Gastrocnemius medialis (tissue), 4 donors: ENCODE measurements at regions not wholly inside any gene's neighbourhood (a gene's known extent, or its start where the extent isn't known, plus 50 kb on each side); places are given as distances from the start of the nearest gene placed in this dataset.
"Not testable (repeated sequence)": the region's sequence is repeated elsewhere in the genome, so short reads cannot be mapped to it uniquely, and the experiment has no call there.

Experiments
- ATAC-seq, 2 donors: fragments of 150-250 bp; one replicate each; pipeline ENCODE4 v1.9.1; 2016
- DNase-seq, 2 donors: peaks; one replicate each; pipeline ENCODE4 v3.0.0-alpha.2; 2019
- H3K27ac ChIP-seq, 4 donors: fragments of 200-600 bp; sonication (generic); 1 replicate in 1 of 4; 2 replicates in 3 of 4; pipeline ENCODE4 v1.5.1; 2016 to 2018; ENCODE audit warnings: mild to moderate bottlenecking in 2 of 4, moderate library complexity in 1 of 4
- H3K27me3 ChIP-seq, 3 donors: fragments of 200-600 bp; sonication (generic) in 2 of 3; 1 replicate in 1 of 3; 2 replicates in 2 of 3; pipeline versions ENCODE4 v1.5.1 to v1.6.0; 2016 to 2019; ENCODE audit warnings: mild to moderate bottlenecking in 1 of 3, moderate library complexity in 1 of 3
- H3K36me3 ChIP-seq, 2 donors: fragments of 200-600 bp; sonication (generic) in 1 of 2; one replicate each; pipeline ENCODE4 v1.5.1; 2017 to 2018
- H3K4me1 ChIP-seq, 2 donors: fragments of 200-600 bp; sonication (generic) in 1 of 2; one replicate each; pipeline ENCODE4 v1.5.1; 2016 to 2017; ENCODE audit warnings: mild to moderate bottlenecking in 2 of 2
- H3K4me3 ChIP-seq, 4 donors: fragments of 200-600 bp; sonication (generic) in 3 of 4; 1 replicate in 1 of 4; 2 replicates in 3 of 4; pipeline ENCODE4 v1.5.1; 2016 to 2019; ENCODE audit warnings: mild to moderate bottlenecking in 2 of 4
- H3K9me3 ChIP-seq, 3 donors: fragments of 200-600 bp; sonication (generic) in 2 of 3; 1 replicate in 1 of 3; 2 replicates in 2 of 3; pipeline ENCODE4 v1.5.1; 2016 to 2019
- CTCF ChIP-seq, 5 experiments: fragments of 450-650 bp in 3 of 5; fragments of 200-600 bp in 2 of 5; sonication (generic) in 2 of 5; IDR thresholded peaks in 4 of 5; conservative IDR thresholded peaks in 1 of 5; 1 replicate in 4 of 5; 2 replicates in 1 of 5; pipeline ENCODE4 v1.5.1; 2016 to 2019; ENCODE audit warnings: antibody characterized with exemption in 5 of 5, mild to moderate bottlenecking in 3 of 5, moderate library complexity in 3 of 5
- POLR2A ChIP-seq, 2 donors: fragments of 450-650 bp; IDR thresholded peaks; one replicate each; pipeline ENCODE4 v1.6.1; 2017; ENCODE audit warnings: antibody characterized with exemption in 2 of 2, mild to moderate bottlenecking in 2 of 2, moderate library complexity in 2 of 2
- in situ Hi-C, 4 donors: fragments of 200-750 bp; cut with MboI; loops; one replicate each; pipeline versions ENCODE4 v1.15.0 to v1.8.0; 2017; ENCODE audit warnings: low sequenced_read_pairs in 4 of 4
- intact Hi-C: fragments of 100-400 bp; cut with DNase I; formaldehyde crosslinking; loops from one replicate; pipeline ENCODE4 v1.15.1; 2023; ENCODE audit warnings: low total_unique reads

DNA sequence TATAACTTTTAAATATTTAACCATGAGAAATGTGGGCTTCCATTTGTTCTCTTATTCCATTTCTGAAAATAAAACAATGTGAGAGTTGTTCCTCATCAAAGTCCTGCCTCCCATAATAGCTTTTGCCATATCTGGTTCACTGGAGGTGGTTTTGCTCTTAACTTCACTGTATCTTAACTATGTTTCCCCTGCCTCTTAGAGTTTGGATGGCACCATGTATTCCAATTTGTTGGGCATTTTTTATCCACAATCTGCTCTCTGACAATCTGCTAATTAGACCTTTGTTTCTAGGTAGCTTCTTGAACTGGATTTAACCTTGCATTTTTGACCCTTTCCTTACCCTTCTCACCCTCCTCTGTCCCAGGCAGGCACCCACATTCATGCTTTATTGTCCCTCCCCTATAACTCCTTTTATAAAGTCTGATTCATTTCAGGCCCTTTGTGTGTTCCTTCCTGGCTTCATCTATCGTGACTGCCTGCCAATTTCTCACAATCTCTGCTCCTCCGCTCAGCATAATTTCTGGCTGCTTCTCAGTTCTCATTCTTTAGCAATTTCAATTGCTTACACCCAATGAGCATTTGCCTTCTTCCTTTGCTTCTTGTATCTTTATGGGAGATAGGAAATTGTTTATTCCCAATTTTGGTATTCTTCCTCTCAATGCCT lies 144.2 kb upstream of the ARHGEF26 start:
- no peaks in the 10 kb centered on the region for H3K4me1 ChIP-seq
- H3K36me3 ChIP-seq: no peaks in the 10 kb centered on the region
- H3K27me3 ChIP-seq: no peaks in the 10 kb centered on the region
- H3K9me3 ChIP-seq: no peaks in the 10 kb centered on the region
- intact Hi-C loops (no loop called here), in situ Hi-C loops (no loop called here)
- ATAC-seq (no peak), DNase-seq (no peak)
- no peak overlapping the region for H3K4me3 ChIP-seq
- TF ChIP-seq POLR2A (IDR thresholded peaks at IDR 0.05) (no peak), CTCF (IDR thresholded peaks at IDR 0.05 in 4 of 5, conservative IDR thresholded peaks at IDR 0.05 in 1 of 5) (no peak)
- H3K27ac ChIP-seq: no peak overlapping the region

- H3K4me1 ChIP-seq: no peaks in the 10 kb centered on the region
- no peaks in the 10 kb centered on the region for H3K9me3 ChIP-seq
- TF ChIP-seq POLR2A (IDR thresholded peaks at IDR 0.05): no peak
- no peak for TF ChIP-seq CTCF (IDR thresholded peaks at IDR 0.05 in 4 of 5, conservative IDR thresholded peaks at IDR 0.05 in 1 of 5)
- ATAC-seq: no peak
- H3K4me3 ChIP-seq: no peak overlapping the region
- no peak for DNase-seq
- in situ Hi-C loops (no loop called here), intact Hi-C loops (no loop called here)
- no peaks in the 10 kb centered on the region for H3K36me3 ChIP-seq
- no peaks in the 10 kb centered on the region for H3K27me3 ChIP-seq
- H3K27ac ChIP-seq: no peak overlapping the region
Observed at GRCh38 chr3:153978006-153978405, 143.2 kb upstream of the ARHGEF26 start.

- H3K4me3 ChIP-seq: no peak overlapping the region
- in situ Hi-C loops: no loop called here
Observed at GRCh38 chr3:153979418-153980251, 141.6 kb upstream of the ARHGEF26 start.

GRCh38 chr3:153980252-153980590 lies 141.0 kb upstream of the ARHGEF26 start:
- H3K27me3 ChIP-seq: no peaks in the 10 kb centered on the region
- TF ChIP-seq POLR2A (IDR thresholded peaks at IDR 0.05) (no peak), CTCF (IDR thresholded peaks at IDR 0.05 in 4 of 5, conservative IDR thresholded peaks at IDR 0.05 in 1 of 5) (no peak)
- ATAC-seq (no peak), DNase-seq (no peak)
- H3K27ac ChIP-seq: no peak overlapping the region
- in situ Hi-C loops: no loop called here
- no peak overlapping the region for H3K4me3 ChIP-seq
- no peaks in the 10 kb centered on the region for H3K4me1 ChIP-seq
- intact Hi-C loops: no loop called here
- H3K9me3 ChIP-seq: no peaks in the 10 kb centered on the region
- no peaks in the 10 kb centered on the region for H3K36me3 ChIP-seq

More at GRCh38 chr3:153979418-153980251, 141.6 kb upstream of the ARHGEF26 start:
- Histone ChIP-seq H3K27ac (no peak overlapping the region), H3K36me3 (no peaks in the 10 kb centered on the region), H3K9me3 (no peaks in the 10 kb centered on the region), H3K4me1 (no peaks in the 10 kb centered on the region), H3K27me3 (no peaks in the 10 kb centered on the region)
- intact Hi-C loops: no loop called here
- DNase-seq (no peak), ATAC-seq (no peak)
- TF ChIP-seq POLR2A (IDR thresholded peaks at IDR 0.05) (no peak), CTCF (IDR thresholded peaks at IDR 0.05 in 4 of 5, conservative IDR thresholded peaks at IDR 0.05 in 1 of 5) (no peak)

DNA sequence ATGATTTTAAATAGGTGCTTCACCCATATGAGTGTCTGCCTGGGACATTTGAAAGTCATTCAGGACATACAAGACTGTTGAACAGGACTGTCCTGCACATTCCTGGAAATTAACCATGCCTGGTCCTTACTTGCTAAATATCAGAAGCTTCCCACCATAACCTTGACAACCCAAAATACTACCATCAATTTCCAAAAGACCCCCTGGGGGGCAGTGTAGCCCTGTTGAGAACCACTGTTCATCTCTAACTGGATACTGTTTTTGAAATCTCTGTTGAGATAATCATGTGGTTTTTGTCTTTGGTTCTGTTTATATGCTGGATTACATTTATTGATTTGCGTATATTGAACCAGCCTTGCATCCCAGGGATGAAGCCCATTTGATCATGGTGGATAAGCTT lies 123.8 kb upstream of the ARHGEF26 start:
- ATAC-seq, H3K36me3 ChIP-seq, intact Hi-C loops, in situ Hi-C loops, H3K9me3 ChIP-seq, H3K4me3 ChIP-seq, H3K27me3 ChIP-seq, DNase-seq, H3K4me1 ChIP-seq, H3K27ac ChIP-seq: not testable (repeated sequence)
